ENCODE measurements at regions not wholly inside any gene's neighbourhood (a gene's known extent, or its start where the extent isn't known, plus 50 kb on each side); places are given as distances from the start of the nearest gene placed in this dataset.
"Not testable (repeated sequence)": the region's sequence is repeated elsewhere in the genome, so short reads cannot be mapped to it uniquely, and the experiment has no call there.

DNA sequence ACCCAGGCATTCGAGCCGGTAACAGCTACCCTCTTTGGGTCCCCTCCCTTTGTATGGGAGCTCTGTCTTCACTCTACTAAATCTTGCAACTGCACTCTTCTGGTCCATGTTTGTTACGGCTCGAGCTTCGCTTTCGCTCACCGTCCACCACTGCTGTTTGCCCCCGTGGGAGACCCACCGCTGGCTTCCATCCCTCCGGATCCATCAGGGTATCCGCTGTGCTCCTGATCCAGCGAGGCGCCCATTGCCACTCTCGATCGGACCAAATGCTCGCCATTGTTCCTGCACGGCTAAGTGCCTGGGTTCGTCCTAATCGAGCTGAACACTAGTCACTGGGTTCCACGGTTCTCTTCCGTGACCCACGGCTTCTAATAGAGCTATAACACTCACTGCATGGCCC lies 416.3 kb downstream of the TMEM121 start:
- H3K79me2 ChIP-seq (ENCODE audit: control insufficient read depth in 1 of 2, insufficient read depth in 2 of 2, low read length in 2 of 2); H4K20me1 ChIP-seq (replicated peaks in 1 of 2; ENCODE audit: control insufficient read depth in 1 of 2, insufficient read depth in 2 of 2, low read length in 2 of 2); H4K5ac ChIP-seq (ENCODE audit: insufficient read length, low read depth, low read length); H2BK5ac ChIP-seq (ENCODE audit: low read depth, low read length); H3K36me3 ChIP-seq (ENCODE audit: control insufficient read depth in 2 of 4, insufficient read depth in 4 of 4, low read length in 3 of 4); H3K79me1 ChIP-seq (ENCODE audit: low read depth, low read length); H3K27me3 ChIP-seq (replicated peaks in 1 of 4; ENCODE audit: control insufficient read depth in 3 of 4, extremely low read depth in 1 of 4, insufficient read depth in 3 of 4, low read length in 3 of 4); H3K56ac ChIP-seq (replicated peaks; ENCODE audit: insufficient read length, low read depth, low read length); H3K4ac ChIP-seq (replicated peaks; ENCODE audit: insufficient read length, low read depth, low read length); H2BK12ac ChIP-seq (ENCODE audit: low read depth, low read length); H3K18ac ChIP-seq (ENCODE audit: extremely low read depth, low read length); H2AFZ ChIP-seq (ENCODE audit: low read length); H2AK5ac ChIP-seq (ENCODE audit: low read depth, low read length); H2BK120ac ChIP-seq (replicated peaks; ENCODE audit: low read depth, low read length); H2BK20ac ChIP-seq (ENCODE audit: low read length); CTCF ChIA-PET (ENCODE audit: partially characterized antibody); H3K23me2 ChIP-seq (ENCODE audit: low read depth, low read length); H3K9ac ChIP-seq (replicated peaks in 1 of 4; ENCODE audit: extremely low read depth in 1 of 4, low read depth in 3 of 4, low read length in 3 of 4); H3K23ac ChIP-seq (ENCODE audit: insufficient read length); H3K4me2 ChIP-seq (ENCODE audit: insufficient read depth in 1 of 2, low read depth in 2 of 2, low read length in 2 of 2); POLR2A ChIA-PET (ENCODE audit: partially characterized antibody); H3K14ac ChIP-seq (ENCODE audit: insufficient read length); DNase-seq (ENCODE audit: low read depth in 1 of 2, low spot score in 2 of 2); H4K91ac ChIP-seq (replicated peaks; ENCODE audit: insufficient read length, low read length); H3K4me3 ChIP-seq (ENCODE audit: extremely low read depth in 1 of 4, insufficient read depth in 2 of 4, low read depth in 3 of 4, low read length in 4 of 4); H2BK15ac ChIP-seq (ENCODE audit: low read length); H3K4me1 ChIP-seq (replicated peaks in 1 of 4; ENCODE audit: control insufficient read depth in 3 of 4, insufficient read depth in 4 of 4, low read length in 3 of 4); H4K8ac ChIP-seq (ENCODE audit: extremely low read depth, insufficient read depth, low read length); FAIRE-seq; H3K27ac ChIP-seq (ENCODE audit: low read depth, low read length): not testable (repeated sequence)
- WGBS, 2 experiments (ENCODE audit: extremely low coverage in 1 of 2, insufficient coverage in 1 of 2, insufficient read length in 1 of 2, insufficient replicate concordance in 2 of 2, low coverage in 1 of 2, low lambda C conversion rate in 2 of 2, missing lambda C conversion rate in 1 of 2), result 89% methylated on average over 22 of the region's 22 CpGs; no CpG with 5 or more reads in 1 of the 2 experiments
- peaks cover 64 to 87% of the 10 kb centered on the region in 2 experiments for H3K9me3 ChIP-seq (ENCODE audit: insufficient read depth in 2 of 2, low read depth in 1 of 2, low read length in 1 of 2)

Measured in H1 (cell line).